T-helper 2 cell treated with Interferon-gamma antibody and Interleukin-4, amounts not matched to agents 100 ng/mL and 5 ng/mL, for 36 hours (primary cell): ENCODE measurements at regions not wholly inside any gene's neighbourhood (a gene's known extent, or its start where the extent isn't known, plus 50 kb on each side); places are given as distances from the start of the nearest gene placed in this dataset.
"Not testable (repeated sequence)": the region's sequence is repeated elsewhere in the genome, so short reads cannot be mapped to it uniquely, and the experiment has no call there.

Source experiments
- intact Hi-C: fragments of 100-400 bp; cut with micrococcal nuclease; formaldehyde crosslinking; loops from one replicate; pipeline ENCODE4 v1.15.1; 2023

DNA sequence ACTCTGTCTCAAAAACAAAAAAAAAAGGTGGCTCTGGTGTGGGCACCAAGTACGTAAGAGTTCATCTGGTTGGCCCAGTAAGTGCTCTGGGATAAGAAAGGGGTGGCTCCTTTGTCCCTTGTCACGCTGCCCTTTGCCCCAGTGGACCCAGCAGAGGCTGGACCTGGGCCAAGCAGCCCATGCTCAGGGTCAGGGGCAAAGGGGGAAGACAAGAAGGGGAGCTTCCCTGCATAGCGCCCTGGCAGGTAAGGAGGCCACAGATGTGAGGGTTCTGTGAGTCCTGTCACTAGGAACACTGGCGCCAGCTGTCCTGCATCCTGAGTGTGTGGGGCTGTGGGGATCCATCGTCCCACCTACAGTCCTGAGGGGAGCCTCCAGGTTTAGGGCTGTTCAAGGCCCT lies 65.3 kb downstream of the GADD45G start:
- intact Hi-C loops = no loop called here

- intact Hi-C loops = no loop called here
Observed at GRCh38 chr9:89670801-89671434, 66.1 kb downstream of the GADD45G start.

- intact Hi-C loops = no loop called here
Observed at GRCh38 chr9:89674667-89675057, 69.8 kb downstream of the GADD45G start.

GRCh38 chr9:89675058-89675742 lies 70.4 kb downstream of the GADD45G start:
- intact Hi-C loops = no loop called here

- intact Hi-C loops = no loop called here
Observed at GRCh38 chr9:89676281-89676680, 71.5 kb downstream of the GADD45G start.

DNA sequence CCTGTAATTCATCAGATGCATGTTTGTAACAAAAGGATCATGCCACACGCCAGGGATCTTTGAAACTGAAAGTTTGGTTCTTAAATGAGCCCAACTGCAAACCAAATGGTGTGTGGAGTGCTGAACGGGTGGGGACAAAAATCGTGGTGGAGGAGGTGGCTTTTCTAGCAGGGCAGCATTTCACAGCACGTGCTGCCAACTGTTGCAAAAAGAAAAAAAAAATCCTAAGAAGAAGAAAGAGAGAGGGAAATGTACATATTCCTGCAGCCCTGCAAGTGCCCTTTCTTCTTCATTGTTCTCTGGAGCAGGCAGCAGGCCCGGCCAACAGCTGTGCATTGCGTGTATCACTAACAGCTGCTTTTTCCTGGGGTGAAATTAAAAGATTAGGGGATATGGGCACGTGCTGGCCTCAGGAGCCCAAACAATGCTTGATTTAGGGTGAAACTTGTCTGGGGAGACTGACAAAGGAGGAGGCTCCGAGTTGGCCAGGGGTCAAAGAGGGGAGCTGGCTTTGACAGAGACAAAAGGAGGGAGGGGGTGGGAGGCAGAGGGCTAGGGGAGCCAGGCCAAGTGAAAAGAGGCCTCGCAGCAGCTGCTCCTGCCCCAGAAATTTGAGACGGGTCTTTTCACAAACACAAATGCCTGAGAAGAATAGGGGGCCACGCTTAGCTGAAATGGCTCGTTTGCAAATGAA lies 73.0 kb downstream of the GADD45G start:
- intact Hi-C loops = no loop called here

- intact Hi-C loops = no loop called here
Observed at GRCh38 chr9:89678396-89679015, 73.7 kb downstream of the GADD45G start.

GRCh38 chr9:89679016-89679415 lies 74.2 kb downstream of the GADD45G start:
- intact Hi-C loops = no loop called here

GRCh38 chr9:89679581-89679980 lies 74.8 kb downstream of the GADD45G start:
- intact Hi-C loops = no loop called here

- intact Hi-C loops = no loop called here
Observed at GRCh38 chr9:89680547-89681467, 76.0 kb downstream of the GADD45G start.

GRCh38 chr9:89681468-89681859 lies 76.7 kb downstream of the GADD45G start:
- intact Hi-C loops = not testable (repeated sequence)

DNA sequence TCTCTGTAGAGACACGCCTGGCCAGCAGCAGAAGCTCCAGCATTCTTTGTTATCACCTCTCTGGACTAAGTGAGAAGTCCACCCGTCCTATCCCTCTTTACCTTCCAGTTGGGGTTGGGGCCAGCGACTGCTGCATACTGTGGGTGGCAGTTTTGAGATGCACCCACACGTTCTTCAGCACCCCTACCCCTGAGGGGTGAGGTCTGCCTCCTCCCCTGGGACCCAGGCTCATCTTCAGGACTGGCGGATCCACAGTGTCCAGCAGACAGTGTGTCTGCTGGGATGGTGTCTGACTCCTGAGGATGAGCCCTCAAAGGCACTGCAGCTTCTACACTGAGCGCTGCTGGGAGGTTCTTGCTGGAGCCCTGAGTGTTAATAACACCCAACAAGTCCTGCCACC lies 78.8 kb downstream of the GADD45G start:
- intact Hi-C loops = no loop called here

DNA sequence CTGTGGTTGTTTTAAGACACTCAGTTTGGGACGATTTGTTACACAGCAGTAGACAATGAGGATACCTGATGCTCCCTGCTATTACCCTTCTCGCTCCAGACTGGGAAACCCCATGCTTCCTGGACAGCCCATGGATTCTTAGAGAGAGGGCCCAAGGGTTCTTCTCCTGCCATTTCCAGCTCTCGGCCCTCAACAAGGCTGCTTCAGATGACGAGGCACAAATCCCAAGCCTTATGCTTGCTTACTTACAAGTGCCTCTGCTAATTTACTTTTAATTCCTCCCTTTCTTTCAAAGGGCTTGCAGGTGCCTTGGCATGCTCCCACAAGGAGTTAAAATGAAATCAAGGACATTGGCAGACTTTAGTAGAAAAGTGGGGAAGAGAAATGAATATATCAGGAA lies 79.4 kb downstream of the GADD45G start:
- intact Hi-C loops = no loop called here

DNA sequence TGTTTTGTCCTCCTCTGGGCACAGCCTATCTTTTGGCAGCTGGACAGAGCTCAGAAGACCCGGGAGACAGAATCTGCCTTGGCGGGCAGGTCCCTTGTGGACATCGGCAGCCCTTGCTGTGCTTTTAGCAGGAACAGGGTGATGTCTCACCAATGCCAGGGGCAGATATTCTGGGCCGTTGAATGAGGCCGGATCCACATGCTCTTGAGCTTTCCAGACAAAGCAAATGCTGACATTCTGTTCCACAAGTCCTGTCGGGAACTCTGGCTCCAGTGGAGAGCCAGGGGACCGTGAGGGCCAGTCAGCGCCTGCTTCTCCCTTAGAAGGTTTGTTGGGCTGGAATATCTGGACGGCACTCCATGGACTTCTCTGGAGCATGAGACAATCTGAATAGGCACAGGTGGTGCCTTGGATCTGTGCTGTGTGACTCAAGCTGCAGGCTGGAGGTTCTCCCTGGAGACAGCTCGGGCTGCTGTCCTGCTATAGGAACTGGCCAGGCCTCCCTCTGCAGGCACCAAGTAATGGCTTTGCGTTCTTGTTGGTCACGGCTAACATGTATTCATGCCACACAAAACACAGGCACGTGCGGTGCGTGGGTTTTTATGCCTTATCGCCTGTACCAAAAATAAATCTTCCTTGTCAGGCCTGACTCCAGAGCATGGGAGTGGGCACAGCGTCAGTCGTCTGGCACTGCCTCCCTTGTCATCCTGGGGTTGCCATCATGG lies 80.3 kb downstream of the GADD45G start:
- intact Hi-C loops = no loop called here

- intact Hi-C loops = no loop called here
Observed at GRCh38 chr9:89685698-89686097, 80.9 kb downstream of the GADD45G start.

DNA sequence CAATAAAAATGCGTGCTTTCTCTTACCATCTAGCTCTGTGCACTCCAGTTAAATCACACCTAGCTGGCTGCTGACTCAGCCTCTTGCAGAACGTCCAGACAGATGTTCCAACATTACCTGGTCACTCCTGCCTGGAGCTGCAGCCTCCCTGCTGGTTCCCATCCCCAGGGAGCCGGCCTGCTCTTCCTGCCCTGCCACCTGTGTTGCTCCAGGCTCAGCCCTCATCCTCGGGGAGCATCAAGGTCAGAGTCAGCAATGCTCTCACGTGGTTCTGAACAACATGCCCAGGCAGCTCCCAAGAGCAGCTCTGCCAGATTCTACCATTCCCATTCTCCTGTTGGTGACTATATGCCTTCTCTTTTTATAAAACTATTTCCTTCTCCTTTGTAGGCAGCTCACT lies 81.3 kb downstream of the GADD45G start:
- intact Hi-C loops = no loop called here

- intact Hi-C loops = no loop called here
Observed at GRCh38 chr9:89686621-89687020, 81.8 kb downstream of the GADD45G start.

- intact Hi-C loops = no loop called here
Observed at GRCh38 chr9:89687188-89687587, 82.4 kb downstream of the GADD45G start.

DNA sequence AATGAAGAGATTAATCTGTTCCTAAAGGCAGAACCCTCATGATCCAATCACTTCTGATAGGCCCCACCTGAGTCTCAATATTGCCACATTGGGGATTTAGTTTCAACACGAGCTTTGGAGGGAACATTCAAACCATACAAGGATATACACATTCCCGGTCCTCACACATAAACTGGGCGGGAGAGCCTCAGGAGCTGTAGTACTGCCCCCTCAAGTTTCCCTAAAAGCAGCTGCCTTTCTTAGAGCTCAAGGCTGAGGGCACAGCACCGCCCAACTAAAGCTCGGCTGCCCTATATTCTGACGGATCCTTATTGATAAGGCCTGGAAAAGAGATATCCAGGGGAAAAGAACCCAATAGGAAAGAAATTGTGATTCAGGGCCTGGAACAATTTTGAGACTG lies 83.0 kb downstream of the GADD45G start:
- intact Hi-C loops = no loop called here

- intact Hi-C loops = not testable (repeated sequence)
Observed at GRCh38 chr9:89689321-89689720, 84.5 kb downstream of the GADD45G start.
